HG03575 (cell line): ENCODE measurements at regions not wholly inside any gene's neighbourhood (a gene's known extent, or its start where the extent isn't known, plus 50 kb on each side); places are given as distances from the start of the nearest gene placed in this dataset.

Experiments used
- ATAC-seq: cut with Tn5 transposase; IDR thresholded peaks from one replicate; pipeline ENCODE4 v1.9.1; 2021; ENCODE audit not compliant: unreplicated experiment, insufficient number of reproducible peaks, low FRiP score; ENCODE audit errors: extremely low read depth

DNA sequence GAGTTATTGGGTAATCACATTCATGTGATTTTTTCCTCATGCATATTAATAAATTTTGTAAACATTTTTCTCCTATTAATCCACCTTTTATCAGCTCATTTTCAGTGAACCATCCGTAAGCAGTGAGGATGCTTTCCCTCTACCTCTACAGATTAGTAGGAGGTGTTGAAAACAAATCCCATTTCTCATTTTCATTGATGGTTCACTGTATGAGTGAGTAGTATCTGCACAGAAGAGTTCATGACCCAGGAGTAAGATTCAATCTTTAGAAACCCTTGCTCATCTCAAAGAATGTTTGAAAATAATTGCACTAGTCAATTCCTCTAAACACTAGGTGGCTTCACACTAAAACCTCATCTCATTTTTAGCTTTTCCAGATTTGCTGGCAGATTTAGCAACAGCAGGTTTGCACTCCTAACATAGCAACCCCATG is 440.0 kb downstream of the HAO1 start:
- ATAC-seq = no peak

DNA sequence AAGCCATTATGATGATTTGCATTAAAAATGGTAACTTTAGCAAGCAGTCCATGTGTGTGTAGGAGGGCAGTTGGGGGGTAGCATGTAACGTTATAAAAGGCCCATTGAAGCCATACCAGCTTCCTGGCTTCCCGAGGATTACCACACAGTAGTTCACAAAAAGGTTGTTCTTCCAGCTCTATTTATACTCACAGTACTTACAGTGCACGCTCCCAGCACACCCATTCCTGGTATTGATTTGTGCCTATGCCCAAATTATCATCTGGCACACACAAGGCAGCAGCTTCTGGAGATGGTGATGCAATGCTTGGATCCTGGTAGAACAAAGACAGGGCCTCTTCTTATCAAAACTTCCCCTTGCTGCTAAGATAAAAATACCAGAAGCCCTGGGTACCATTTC is 436.8 kb downstream of the HAO1 start:
- ATAC-seq = no peak

DNA sequence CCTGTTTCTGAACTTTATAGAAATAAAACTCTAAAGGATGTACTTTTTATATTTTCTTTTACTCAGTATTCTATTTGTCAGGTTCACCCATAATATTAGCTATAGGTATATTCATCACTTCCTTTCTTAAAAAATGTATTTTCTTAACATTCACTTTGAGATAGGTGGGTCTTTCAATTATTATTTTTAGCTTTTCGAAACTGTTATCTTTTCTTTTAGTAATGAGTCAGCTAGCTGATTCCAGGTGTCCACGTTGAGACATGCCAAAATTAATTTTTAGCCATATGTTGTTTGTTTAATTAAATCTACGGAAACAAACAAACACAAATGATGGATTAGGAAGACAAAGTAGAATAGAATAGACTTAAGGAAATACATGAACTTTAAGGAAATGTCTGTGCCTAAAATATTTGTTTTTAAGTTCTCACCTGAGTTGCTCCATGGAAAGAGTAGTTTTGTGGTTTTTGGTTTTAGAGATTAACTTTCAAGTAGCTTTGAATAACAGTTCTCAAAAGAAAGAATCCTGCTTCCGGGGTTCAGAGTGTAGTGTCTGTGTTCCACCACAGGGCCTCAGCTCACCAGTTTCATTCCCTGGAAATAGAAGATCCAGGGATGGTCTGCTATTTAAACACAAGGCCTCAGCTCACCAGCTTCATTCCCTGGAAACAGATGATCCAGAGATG is 435.0 kb downstream of the HAO1 start:
- ATAC-seq = no peak

- no peak for ATAC-seq
Measured at GRCh38 chr20:7505835-7506221, 434.4 kb downstream of the HAO1 start.

- ATAC-seq = no peak
Measured at GRCh38 chr20:7516621-7517111, 423.6 kb downstream of the HAO1 start.

DNA sequence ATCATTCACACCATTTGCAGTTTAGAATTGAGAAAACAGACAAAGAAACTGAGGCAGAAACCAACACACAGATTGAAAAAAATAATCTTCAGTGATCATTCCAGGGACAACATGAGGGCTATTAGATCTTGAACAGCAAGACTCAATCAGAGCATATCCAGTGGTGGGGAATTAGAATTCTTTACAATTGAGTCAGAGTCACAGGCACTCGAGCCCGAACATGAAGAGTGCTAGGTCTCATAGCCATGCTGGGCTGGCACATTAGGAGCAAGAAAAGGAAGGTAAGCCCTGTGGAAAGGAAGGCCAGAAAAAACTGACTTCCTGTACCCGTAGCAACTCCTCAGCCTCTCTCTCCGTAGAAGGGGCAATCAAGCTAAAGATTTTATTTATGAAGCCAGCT is 419.9 kb downstream of the HAO1 start:
- ATAC-seq = no peak

GRCh38 chr20:7523288-7523687 is 417.0 kb downstream of the HAO1 start:
- no peak for ATAC-seq

DNA sequence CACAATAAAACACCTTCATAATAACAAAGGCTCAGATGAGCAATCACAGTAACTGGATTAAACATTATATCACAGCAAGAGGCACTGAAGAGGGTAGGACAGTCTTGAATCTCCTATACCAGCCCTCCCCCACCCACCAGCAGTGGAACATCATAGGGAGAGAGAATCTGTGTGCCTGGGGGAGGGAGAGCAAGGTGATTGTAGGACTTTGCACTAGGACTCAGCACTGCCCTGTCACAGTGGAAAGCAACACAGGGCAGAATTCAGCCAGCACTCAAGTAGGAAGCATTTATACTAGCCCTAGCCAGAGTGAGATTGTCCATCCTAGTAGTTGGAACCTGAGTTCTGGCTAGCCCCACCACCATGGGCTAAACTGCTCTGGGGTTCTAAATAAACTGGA is 400.2 kb downstream of the HAO1 start:
- ATAC-seq = no peak

GRCh38 chr20:7540923-7541322 is 399.3 kb downstream of the HAO1 start:
- ATAC-seq = no peak

DNA sequence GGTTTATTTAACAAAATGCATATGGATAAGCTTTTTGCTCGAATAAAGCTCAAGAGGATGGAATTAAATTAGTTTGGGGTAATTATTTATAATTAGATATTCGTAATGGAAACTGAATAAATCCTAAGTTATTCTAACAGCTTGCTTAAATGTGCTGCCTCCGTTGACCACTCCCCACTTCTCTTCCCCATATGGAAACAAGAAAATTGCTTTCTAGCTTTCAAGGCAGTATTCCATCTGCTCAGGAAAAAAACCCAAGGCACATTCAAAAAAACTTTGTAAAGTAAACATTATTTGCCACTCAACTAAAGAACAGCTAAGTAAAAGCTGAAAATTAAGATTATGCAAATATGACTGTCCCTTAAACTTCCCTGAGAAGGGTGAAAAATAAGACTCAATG is 369.2 kb downstream of the HAO1 start:
- ATAC-seq = no peak

- ATAC-seq = no peak
Measured at GRCh38 chr20:7571521-7572055, 368.7 kb downstream of the HAO1 start.

DNA sequence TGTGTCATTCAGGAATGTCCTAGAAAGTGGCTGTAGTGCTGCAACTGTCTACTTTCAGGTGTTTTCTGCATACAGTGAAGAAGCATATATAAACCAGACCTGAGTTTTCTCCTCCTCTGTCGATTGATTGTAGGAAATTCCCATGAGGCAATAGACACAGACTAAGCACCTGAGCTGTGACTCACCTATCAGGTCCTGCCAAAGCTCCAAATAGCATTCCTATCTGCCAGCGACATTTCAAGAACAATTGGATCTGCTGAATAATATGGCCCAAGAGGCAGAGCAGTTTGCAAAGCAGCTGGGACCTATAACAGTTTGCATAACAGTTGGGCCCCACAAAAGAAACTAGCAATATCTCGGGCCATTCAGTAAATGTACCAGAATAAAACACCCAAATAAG is 360.4 kb downstream of the HAO1 start:
- no peak for ATAC-seq

- ATAC-seq = no peak
Measured at GRCh38 chr20:7585126-7585679, 355.1 kb downstream of the HAO1 start.

GRCh38 chr20:7586481-7586880 is 353.8 kb downstream of the HAO1 start:
- ATAC-seq = no peak

DNA sequence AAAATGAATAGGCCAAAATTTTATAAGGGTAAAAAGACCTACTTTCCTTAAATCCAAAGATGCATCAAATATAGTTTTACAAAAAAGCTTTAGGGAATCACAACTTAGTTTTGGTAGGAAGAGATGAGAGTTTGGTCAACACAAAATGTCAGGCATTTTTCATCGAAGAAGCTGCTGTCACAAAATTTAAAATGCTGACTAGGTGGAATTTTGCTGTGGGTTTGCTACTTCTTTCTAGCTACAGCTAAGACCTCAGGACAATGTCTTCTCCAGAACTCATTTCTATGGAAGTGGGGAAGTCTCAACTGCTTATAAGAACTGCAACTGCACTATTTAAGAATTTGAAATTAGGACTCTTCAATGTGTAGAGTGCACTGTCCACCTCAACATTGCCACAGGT is 351.1 kb downstream of the HAO1 start:
- ATAC-seq = no peak

- ATAC-seq = no peak
Measured at GRCh38 chr20:7596541-7596940, 343.7 kb downstream of the HAO1 start.

DNA sequence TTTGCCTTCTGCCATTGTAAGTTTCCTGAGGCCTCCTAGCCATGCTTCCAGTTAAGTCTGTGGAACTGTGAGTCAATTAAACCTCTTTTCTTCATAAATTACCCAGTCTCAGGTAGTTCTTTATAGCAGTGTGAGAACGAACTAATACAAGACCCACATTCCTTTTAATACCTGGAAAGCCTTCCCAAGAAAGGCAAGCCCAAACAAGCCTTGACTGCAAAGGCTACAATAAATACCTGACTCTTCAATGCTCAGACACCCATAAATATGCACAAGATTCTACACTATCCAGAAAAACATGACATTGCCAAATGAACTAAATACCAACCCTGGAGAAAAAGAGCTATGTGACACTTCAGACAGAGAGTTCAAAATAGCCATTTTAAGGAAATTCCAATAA is 338.8 kb downstream of the HAO1 start:
- no peak for ATAC-seq

- no peak for ATAC-seq
Measured at GRCh38 chr20:7606941-7607340, 333.3 kb downstream of the HAO1 start.

- ATAC-seq = no peak
Measured at GRCh38 chr20:7608250-7608649, 332.0 kb downstream of the HAO1 start.

- no peak for ATAC-seq
Measured at GRCh38 chr20:7609251-7609650, 331.0 kb downstream of the HAO1 start.

GRCh38 chr20:7610681-7611080 is 329.6 kb downstream of the HAO1 start:
- no peak for ATAC-seq
